H1 (cell line): ENCODE measurements at regions not wholly inside any gene's neighbourhood (a gene's known extent, or its start where the extent isn't known, plus 50 kb on each side); places are given as distances from the start of the nearest gene placed in this dataset.

ENCODE experiments used
- ATF2 ChIP-seq: IDR thresholded peaks from 2 replicates; pipeline ENCODE4 v1.6.1; 2012; ENCODE audit warnings: low read length, inconsistent platforms
- BACH1 ChIP-seq: IDR thresholded peaks from 2 replicates; pipeline ENCODE4 v1.6.1; 2012; ENCODE audit warnings: low read length, improper control_type of control experiment
- BCL11A ChIP-seq, 2 experiments: IDR thresholded peaks; one replicate each; pipeline ENCODE4 v1.6.1; 2011; ENCODE audit warnings: low read depth in 2 of 2, low read length in 2 of 2, mild to moderate bottlenecking in 2 of 2
- CBX5 ChIP-seq: fragments of 300-800, 300-1000 bp; sonication (generic); IDR thresholded peaks from 2 replicates; pipeline ENCODE4 v1.7.1; 2016; ENCODE audit warnings: antibody characterized with exemption, low read length, low read depth
- CHD1 ChIP-seq: IDR thresholded peaks from 2 replicates; pipeline ENCODE4 v1.6.1; 2012; ENCODE audit warnings: low read depth, low read length, improper control_type of control experiment
- FOSL1 ChIP-seq: IDR thresholded peaks from 2 replicates; pipeline ENCODE4 v1.6.1; 2011; ENCODE audit warnings: mild to moderate bottlenecking, low read depth, low read length, moderate library complexity; ENCODE audit not compliant: insufficient read depth
- SP1 ChIP-seq: IDR thresholded peaks from 2 replicates; pipeline ENCODE4 v1.6.1; 2011; ENCODE audit warnings: low read depth, low read length
- USF2 ChIP-seq: IDR thresholded peaks from 2 replicates; pipeline ENCODE4 v1.6.1; 2011; ENCODE audit warnings: low read length, improper control_type of control experiment

GRCh38 chr21:35860189-35860869 is 200.0 kb downstream of the SETD4 start (continued):
- no peak for TF ChIP-seq ATF2
- TF ChIP-seq USF2 = no peak
- no peak for TF ChIP-seq FOSL1
- TF ChIP-seq CHD1 = no peak
- TF ChIP-seq BACH1 = no peak
- TF ChIP-seq BCL11A (IDR thresholded peaks at IDR 0.05; ENCODE audit: low read depth in 2 of 2, low read length in 2 of 2) = no peak
- no peak for TF ChIP-seq CBX5
- TF ChIP-seq SP1 = no peak
